GM18861 (cell line): ENCODE measurements at regions not wholly inside any gene's neighbourhood (a gene's known extent, or its start where the extent isn't known, plus 50 kb on each side); places are given as distances from the start of the nearest gene placed in this dataset.

ENCODE experiments used
- ATAC-seq: cut with Tn5 transposase; IDR thresholded peaks from one replicate; pipeline ENCODE4 v1.9.1; 2021; ENCODE audit not compliant: unreplicated experiment

- no peak for ATAC-seq
Observed at GRCh38 chr4:13081830-13082229, 402.3 kb downstream of the RAB28 start.

DNA sequence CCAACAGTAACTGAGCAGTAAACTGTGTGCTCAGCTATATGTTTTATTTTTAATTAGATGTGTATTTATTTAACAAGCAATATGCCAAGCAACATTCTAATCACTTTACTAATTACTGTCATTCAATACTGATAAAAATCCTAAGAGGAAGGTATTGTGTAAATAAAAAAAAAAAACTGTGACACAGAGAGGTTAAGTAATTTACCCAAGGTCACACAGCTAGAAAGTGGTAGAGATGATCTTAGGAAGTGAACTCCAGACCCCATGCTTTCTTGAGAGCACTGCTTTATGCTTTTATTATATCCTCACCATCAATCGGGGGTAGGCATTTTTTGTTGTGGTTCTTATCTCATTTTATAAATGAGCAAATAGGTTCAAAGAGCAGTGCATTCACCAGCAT lies 417.1 kb downstream of the RAB28 start:
- no peak for ATAC-seq

- no peak for ATAC-seq
Observed at GRCh38 chr4:13059019-13059418, 425.1 kb downstream of the RAB28 start.

GRCh38 chr4:13056630-13057189 lies 427.4 kb downstream of the RAB28 start:
- no peak for ATAC-seq

- no peak for ATAC-seq
Observed at GRCh38 chr4:13054420-13054970, 429.6 kb downstream of the RAB28 start.

DNA sequence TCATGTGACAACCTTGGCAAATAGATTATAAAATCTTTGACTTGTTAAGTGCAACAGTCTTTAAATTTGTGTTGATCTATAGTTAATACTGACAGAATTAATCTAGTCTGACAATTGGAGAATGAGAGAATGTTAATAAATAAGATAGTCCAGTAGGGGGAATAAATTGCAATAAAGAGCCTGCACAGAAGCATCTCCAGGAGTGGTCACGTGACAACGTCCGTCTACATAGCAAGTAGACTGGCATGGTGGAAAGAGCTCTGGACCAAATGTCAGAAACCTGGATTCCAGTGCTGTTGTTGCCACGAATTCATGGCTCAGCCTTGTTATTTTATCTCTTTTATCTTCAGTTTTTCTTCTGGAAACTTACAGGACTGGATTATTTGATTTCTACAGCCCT lies 436.5 kb downstream of the RAB28 start:
- no peak for ATAC-seq

- no peak for ATAC-seq
Observed at GRCh38 chr4:13036841-13037240, 447.3 kb downstream of the RAB28 start.

GRCh38 chr4:13032936-13033335 lies 451.2 kb downstream of the RAB28 start:
- no peak for ATAC-seq

DNA sequence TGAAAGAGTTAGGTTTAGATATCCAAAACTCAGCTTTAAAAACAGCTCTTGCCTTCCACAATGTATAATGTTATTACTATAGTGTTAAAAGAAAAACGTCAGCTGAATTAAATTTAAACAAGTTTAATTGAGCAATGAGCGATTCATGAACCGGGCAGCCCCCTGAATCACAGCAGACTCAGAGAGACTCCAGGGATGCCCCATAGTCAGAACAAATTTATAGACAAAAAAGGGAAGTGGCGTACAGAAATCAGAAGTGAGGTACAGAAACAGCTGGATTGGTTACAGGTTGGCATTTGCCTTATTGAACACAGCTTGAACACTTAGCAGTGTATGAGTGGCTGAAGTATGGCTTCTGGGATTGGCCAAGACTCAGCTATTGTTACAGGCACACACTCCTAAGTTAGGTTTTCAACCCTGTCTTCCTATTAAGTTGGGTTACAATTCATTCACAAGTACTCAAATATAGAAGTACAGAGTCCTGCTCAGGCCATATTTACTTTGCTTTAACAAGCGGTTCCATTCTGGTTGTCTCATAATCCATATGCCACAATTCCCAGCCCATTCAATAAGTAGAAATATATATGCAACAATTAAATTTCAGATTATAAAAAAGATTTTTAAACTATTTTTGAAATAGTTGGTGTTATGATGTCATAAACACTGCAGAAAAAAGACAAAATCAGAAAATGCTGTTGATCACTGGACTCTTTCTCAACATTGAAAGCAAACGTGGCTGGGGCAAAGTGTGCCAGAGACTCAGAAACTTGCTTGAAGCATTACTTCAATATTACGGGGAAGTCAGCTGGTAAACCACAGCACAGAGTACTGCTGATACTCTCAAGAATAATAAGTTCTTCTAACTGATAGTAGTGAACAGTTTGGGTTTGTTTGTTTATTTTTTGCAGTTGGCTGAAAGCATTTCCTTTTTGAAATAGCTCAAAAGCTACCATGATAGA lies 459.7 kb downstream of the RAB28 start:
- ATAC-seq, result no peak

DNA sequence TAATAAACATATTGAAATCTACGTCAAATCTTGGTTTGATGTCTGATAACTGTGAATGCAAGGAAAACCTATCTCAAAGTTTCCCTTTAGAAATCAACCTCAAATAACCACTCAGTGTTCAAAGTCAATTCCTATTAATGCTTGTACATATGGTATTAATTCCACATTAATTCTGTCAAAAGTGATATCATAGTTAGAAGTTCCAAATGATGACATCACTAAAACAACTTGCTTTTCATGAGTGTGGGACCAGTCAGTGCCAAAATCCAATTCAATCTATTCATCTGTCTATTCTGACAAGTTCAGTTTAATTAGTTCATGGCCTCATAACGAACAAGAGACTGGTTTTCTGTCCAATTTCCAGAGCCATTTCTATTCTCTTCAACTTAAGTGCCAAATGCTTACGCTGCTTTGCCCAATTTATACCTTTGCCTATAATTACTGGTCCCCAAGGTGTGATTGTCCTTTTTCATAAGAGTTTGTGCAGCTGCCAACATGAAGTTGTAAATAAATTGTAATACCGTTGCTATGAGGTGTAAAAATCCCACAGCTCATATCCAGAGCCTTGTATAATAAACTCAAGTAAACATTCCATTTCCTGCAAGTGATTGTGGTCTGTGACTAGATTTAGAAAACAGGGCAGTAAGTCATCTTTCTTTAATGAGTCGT lies 476.2 kb downstream of the RAB28 start:
- no peak for ATAC-seq

DNA sequence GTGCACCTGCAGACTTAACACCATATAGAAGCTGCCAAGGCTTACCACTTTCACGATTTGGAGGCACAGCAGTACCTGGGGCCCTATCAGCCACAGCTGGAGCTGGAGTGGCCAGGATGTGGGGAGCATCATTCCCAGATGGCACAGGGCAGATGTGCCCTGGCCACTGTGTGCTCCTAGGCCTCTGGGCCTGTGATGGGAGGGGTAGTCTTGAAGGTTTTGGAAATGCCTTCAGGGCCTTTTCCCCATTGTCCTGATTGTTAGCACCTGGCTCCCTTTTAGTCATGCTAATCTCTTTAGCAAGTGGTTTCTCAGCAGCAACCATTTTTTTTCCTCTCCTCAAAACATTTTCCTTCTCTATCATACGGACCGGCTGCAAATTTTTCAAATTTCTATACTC lies 490.2 kb downstream of the RAB28 start:
- ATAC-seq, result no peak

- ATAC-seq, result no peak
Observed at GRCh38 chr4:12987284-12987683, 496.9 kb downstream of the RAB28 start.

GRCh38 chr4:12979797-12980196 lies 504.3 kb downstream of the RAB28 start:
- ATAC-seq, result no peak

DNA sequence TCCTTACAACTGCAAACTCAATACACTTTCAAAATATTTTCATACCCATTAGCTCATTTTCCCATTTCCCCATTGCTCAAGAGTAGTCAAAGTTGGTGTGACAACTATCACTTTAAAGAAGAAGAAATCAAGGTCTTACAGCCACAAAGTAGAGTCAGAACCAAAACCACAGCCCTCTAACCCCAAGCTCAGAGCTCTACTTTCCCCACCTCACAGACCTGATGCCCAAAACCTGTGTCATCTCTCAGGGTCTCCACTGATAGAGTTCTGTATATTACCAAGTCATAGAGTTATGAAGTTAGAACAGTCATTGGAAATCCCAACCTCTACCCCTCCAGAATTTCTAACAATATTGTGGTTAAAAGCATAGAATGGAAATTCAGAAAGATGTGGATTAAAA lies 505.8 kb downstream of the RAB28 start:
- ATAC-seq, result no peak

DNA sequence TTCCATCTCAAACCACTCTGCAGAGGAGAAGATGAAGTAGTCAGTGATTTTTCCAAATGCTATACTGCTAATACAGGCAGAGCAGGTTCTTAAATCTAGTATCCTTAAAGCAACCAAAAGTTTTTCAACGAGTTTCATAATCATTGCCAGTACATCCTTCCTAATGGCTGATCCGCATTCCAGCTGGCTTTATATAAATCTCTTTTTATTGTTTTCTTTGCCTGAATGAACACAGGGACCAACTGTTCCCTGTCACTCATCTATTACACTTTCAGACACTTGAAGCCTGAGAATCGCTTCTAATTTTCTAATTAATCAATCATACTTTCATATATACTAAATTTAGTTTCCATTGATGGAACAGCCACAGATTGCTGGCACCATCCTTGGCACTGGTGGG lies 508.6 kb downstream of the RAB28 start:
- no peak for ATAC-seq

GRCh38 chr4:12973522-12973921 lies 510.6 kb downstream of the RAB28 start:
- ATAC-seq, result no peak

DNA sequence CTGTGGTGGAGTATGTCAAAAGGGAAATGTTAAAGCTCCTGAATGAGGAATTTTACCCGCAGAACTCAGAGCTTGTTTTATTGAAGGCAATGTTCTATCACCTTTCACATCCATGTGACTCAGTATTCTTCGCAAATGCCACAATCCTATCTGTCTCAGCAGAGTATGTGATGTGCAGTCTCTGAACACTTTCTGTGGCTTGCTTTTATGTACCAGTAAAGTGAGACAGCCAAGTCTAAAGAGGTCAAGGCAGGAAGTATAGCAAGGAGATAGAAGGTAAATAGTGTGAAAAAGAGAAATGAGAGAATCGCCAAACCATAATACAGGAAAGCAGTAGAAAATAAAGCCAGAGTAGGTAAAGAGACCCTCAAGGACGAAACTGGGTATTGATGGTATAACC lies 515.8 kb downstream of the RAB28 start:
- ATAC-seq, result no peak

- ATAC-seq, result no peak
Observed at GRCh38 chr4:12966726-12967125, 517.4 kb downstream of the RAB28 start.

GRCh38 chr4:12965334-12965733 lies 518.8 kb downstream of the RAB28 start:
- no peak for ATAC-seq

GRCh38 chr4:12963912-12964311 lies 520.2 kb downstream of the RAB28 start:
- ATAC-seq, result no peak

DNA sequence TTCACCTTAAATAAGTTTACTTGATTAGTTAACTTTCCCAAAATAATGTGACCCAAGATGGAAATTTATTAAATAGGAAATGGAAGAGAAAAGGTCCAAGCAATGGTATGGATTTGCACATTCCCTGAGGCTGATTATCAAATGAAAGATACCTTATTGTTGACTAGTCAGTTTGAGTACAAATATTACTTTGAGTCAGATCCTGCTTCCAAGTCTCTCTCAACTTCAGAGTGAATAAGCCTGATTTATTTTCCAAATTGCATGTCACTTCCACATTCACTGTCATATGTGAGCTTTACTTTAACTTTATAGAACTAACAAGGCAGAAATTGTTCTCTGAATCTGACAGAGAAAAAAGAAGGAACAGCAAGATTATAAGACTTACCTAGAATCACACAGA lies 520.8 kb downstream of the RAB28 start:
- ATAC-seq, result no peak

GRCh38 chr4:12961713-12962112 lies 522.4 kb downstream of the RAB28 start:
- no peak for ATAC-seq
